ENCODE measurements at regions not wholly inside any gene's neighbourhood (a gene's known extent, or its start where the extent isn't known, plus 50 kb on each side); places are given as distances from the start of the nearest gene placed in this dataset.

GRCh38 chr4:126058596-126058995 lies 743.8 kb downstream of the FAT4 start:
- DNase-seq, result no peak

GRCh38 chr4:126061655-126062054 lies 746.9 kb downstream of the FAT4 start:
- DNase-seq, result no peak

- DNase-seq, result no peak
Observed at GRCh38 chr4:126065016-126065415, 750.3 kb downstream of the FAT4 start.

GRCh38 chr4:126071346-126072333 lies 756.9 kb downstream of the FAT4 start:
- no peak for DNase-seq

- no peak for DNase-seq
Observed at GRCh38 chr4:126081336-126081735, 766.6 kb downstream of the FAT4 start.

GRCh38 chr4:126086041-126086440 lies 771.3 kb downstream of the FAT4 start:
- no peak for DNase-seq

- no peak for DNase-seq
Observed at GRCh38 chr4:126087101-126087500, 772.3 kb downstream of the FAT4 start.

GRCh38 chr4:126097155-126097799 lies 782.5 kb downstream of the FAT4 start:
- DNase-seq, result no peak

- DNase-seq, result no peak
Observed at GRCh38 chr4:126106658-126107057, 791.9 kb downstream of the FAT4 start.

GRCh38 chr4:126109836-126110235 lies 795.1 kb downstream of the FAT4 start:
- DNase-seq, result no peak

- no peak for DNase-seq
Observed at GRCh38 chr4:126113058-126113457, 798.3 kb downstream of the FAT4 start.

GRCh38 chr4:126123611-126124325 lies 809.0 kb downstream of the FAT4 start:
- DNase-seq, result no peak

GRCh38 chr4:126124818-126125217 lies 810.1 kb downstream of the FAT4 start:
- no peak for DNase-seq

GRCh38 chr4:126130215-126130614 lies 815.5 kb downstream of the FAT4 start:
- no peak for DNase-seq

GRCh38 chr4:126136922-126137781 lies 822.4 kb downstream of the FAT4 start:
- DNase-seq, result no peak

- DNase-seq, result no peak
Observed at GRCh38 chr4:126137782-126138170, 823.0 kb downstream of the FAT4 start.

GRCh38 chr4:126144543-126145237 lies 829.9 kb downstream of the FAT4 start:
- no peak for DNase-seq

GRCh38 chr4:126168484-126168883 lies 853.7 kb downstream of the FAT4 start:
- DNase-seq, result no peak

- DNase-seq, result no peak
Observed at GRCh38 chr4:126172126-126172525, 857.4 kb downstream of the FAT4 start.

- DNase-seq, result no peak
Observed at GRCh38 chr4:126174627-126175026, 859.9 kb downstream of the FAT4 start.

GRCh38 chr4:126180642-126181041 lies 865.9 kb downstream of the FAT4 start:
- no peak for DNase-seq

- DNase-seq, result no peak
Observed at GRCh38 chr4:126182336-126182735, 867.6 kb downstream of the FAT4 start.
